DOHH2 (cell line): ENCODE measurements at regions not wholly inside any gene's neighbourhood (a gene's known extent, or its start where the extent isn't known, plus 50 kb on each side); places are given as distances from the start of the nearest gene placed in this dataset.

Experiments
- EZH2phosphoT487 ChIP-seq: fragments of 200-600 bp; sonication (generic); IDR thresholded peaks from 2 replicates; pipeline ENCODE4 v1.6.1; 2017; ENCODE audit warnings: borderline replicate concordance, mild to moderate bottlenecking, antibody characterized with exemption, low read length, moderate library complexity, mixed read lengths
- TF ChIP-seq, protein P1 (sequence below): fragments of 200-600 bp; sonication (generic); IDR thresholded peaks from one replicate; pipeline ENCODE4 v1.5.1; 2014; ENCODE audit warnings: antibody characterized with exemption, mild to moderate bottlenecking, low read depth, low read length; ENCODE audit not compliant: poor library complexity, severe bottlenecking

DNA sequence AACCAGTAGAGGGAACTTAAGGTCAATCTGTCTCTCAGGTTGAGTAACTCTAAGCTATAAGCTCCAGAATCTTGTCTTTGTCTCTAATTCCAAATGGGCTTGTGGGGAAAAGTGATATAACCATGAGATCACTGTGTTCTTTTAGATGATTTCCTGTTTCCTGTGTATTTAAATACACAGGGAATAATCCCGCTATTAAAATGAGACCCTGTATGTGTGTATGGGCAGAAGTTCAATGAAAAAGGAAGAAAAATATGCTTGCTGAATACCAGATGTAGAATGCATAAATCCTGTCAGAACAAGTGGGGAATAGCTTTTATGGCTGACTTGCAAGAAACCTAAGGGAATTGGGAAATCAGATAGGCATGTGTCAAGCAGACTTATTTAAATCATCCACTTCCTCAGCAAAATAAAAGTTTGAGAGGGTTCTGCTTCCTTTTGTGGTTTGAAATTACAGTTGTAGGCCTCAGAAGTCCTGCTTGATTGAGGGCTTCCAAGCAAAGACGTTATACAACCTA, 164.7 kb upstream of the PDE7B start:
- TF ChIP-seq, protein P1, sequence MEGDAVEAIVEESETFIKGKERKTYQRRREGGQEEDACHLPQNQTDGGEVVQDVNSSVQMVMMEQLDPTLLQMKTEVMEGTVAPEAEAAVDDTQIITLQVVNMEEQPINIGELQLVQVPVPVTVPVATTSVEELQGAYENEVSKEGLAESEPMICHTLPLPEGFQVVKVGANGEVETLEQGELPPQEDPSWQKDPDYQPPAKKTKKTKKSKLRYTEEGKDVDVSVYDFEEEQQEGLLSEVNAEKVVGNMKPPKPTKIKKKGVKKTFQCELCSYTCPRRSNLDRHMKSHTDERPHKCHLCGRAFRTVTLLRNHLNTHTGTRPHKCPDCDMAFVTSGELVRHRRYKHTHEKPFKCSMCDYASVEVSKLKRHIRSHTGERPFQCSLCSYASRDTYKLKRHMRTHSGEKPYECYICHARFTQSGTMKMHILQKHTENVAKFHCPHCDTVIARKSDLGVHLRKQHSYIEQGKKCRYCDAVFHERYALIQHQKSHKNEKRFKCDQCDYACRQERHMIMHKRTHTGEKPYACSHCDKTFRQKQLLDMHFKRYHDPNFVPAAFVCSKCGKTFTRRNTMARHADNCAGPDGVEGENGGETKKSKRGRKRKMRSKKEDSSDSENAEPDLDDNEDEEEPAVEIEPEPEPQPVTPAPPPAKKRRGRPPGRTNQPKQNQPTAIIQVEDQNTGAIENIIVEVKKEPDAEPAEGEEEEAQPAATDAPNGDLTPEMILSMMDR: no peak
- no peak for TF ChIP-seq EZH2phosphoT487
